SH-SY5Y (cell line): ENCODE measurements at regions not wholly inside any gene's neighbourhood (a gene's known extent, or its start where the extent isn't known, plus 50 kb on each side); places are given as distances from the start of the nearest gene placed in this dataset.

Experiments used
- GATA2 ChIP-seq: IDR thresholded peaks from 2 replicates; pipeline ENCODE4 v1.6.1; 2011; ENCODE audit warnings: mild to moderate bottlenecking, low read depth, low read length
- GATA3 ChIP-seq: IDR thresholded peaks from 2 replicates; pipeline ENCODE4 v1.6.1; 2011; ENCODE audit warnings: low read depth, mild to moderate bottlenecking, low read length, moderate library complexity

- TF ChIP-seq GATA2 = no peak
- no peak for TF ChIP-seq GATA3
Observed at GRCh38 chr2:208999911-209000310, 423.9 kb upstream of the MAP2 start.
